ENCODE measurements at regions not wholly inside any gene's neighbourhood (a gene's known extent, or its start where the extent isn't known, plus 50 kb on each side); places are given as distances from the start of the nearest gene placed in this dataset.

- Histone ChIP-seq H3K4me1 (ENCODE audit: control insufficient read depth, low read length) (no peaks in the 10 kb centered on the region), H3K27me3 (ENCODE audit: control insufficient read depth, low read length) (no peaks in the 10 kb centered on the region), H3K9me2 (replicated peaks; ENCODE audit: control insufficient read depth, low read length) (no peaks in the 10 kb centered on the region), H3K9me3 (ENCODE audit: control insufficient read depth, insufficient read depth, low read length) (no peaks in the 10 kb centered on the region), H4K20me1 (ENCODE audit: control insufficient read depth, insufficient read depth, low read depth, low read length) (no peaks in the 10 kb centered on the region), H3K36me3 (ENCODE audit: control insufficient read depth, low read length) (no peaks in the 10 kb centered on the region), H3K4me3 (ENCODE audit: low read length) (no peak overlapping the region), H3K79me2 (ENCODE audit: control insufficient read depth, low read length) (no peaks in the 10 kb centered on the region), H3K4me2 (ENCODE audit: low read length) (no peak overlapping the region), H3K27ac (ENCODE audit: low read depth, low read length) (no peak overlapping the region), H3F3A (ENCODE audit: control insufficient read depth, insufficient read depth) (no peaks in the 10 kb centered on the region)
- TF ChIP-seq CTCF (IDR thresholded peaks at IDR 0.05; ENCODE audit: low read depth, low read length, poor library complexity, severe bottlenecking) (no peak), EZH2phosphoT487 (IDR thresholded peaks at IDR 0.05; ENCODE audit: borderline replicate concordance, low read length) (no peak)
Observed at GRCh38 chr22:47567126-47568090, 805.0 kb downstream of the TBC1D22A start.

GRCh38 chr22:47566491-47566890, 804.0 kb downstream of the TBC1D22A start:
- H3K79me2 ChIP-seq (ENCODE audit: control insufficient read depth, low read length): no peaks in the 10 kb centered on the region
- no peaks in the 10 kb centered on the region for H3K27me3 ChIP-seq (ENCODE audit: control insufficient read depth, low read length)
- H3K4me2 ChIP-seq (ENCODE audit: low read length): no peak overlapping the region
- H3K9me3 ChIP-seq (ENCODE audit: control insufficient read depth, insufficient read depth, low read length): no peaks in the 10 kb centered on the region
- H4K20me1 ChIP-seq (ENCODE audit: control insufficient read depth, insufficient read depth, low read depth, low read length): no peaks in the 10 kb centered on the region
- H3K27ac ChIP-seq (ENCODE audit: low read depth, low read length): no peak overlapping the region
- TF ChIP-seq CTCF (IDR thresholded peaks at IDR 0.05; ENCODE audit: low read depth, low read length, poor library complexity, severe bottlenecking) (no peak), EZH2phosphoT487 (IDR thresholded peaks at IDR 0.05; ENCODE audit: borderline replicate concordance, low read length) (no peak)
- H3K4me1 ChIP-seq (ENCODE audit: control insufficient read depth, low read length): no peaks in the 10 kb centered on the region
- no peaks in the 10 kb centered on the region for H3F3A ChIP-seq (ENCODE audit: control insufficient read depth, insufficient read depth)
- no peak overlapping the region for H3K4me3 ChIP-seq (ENCODE audit: low read length)
- no peaks in the 10 kb centered on the region for H3K9me2 ChIP-seq (replicated peaks; ENCODE audit: control insufficient read depth, low read length)
- H3K36me3 ChIP-seq (ENCODE audit: control insufficient read depth, low read length): no peaks in the 10 kb centered on the region

- Histone ChIP-seq H3K27ac (ENCODE audit: low read depth, low read length) (no peak overlapping the region), H4K20me1 (ENCODE audit: control insufficient read depth, insufficient read depth, low read depth, low read length) (no peaks in the 10 kb centered on the region), H3K4me3 (ENCODE audit: low read length) (no peak overlapping the region), H3K9me3 (ENCODE audit: control insufficient read depth, insufficient read depth, low read length) (no peaks in the 10 kb centered on the region), H3K4me1 (ENCODE audit: control insufficient read depth, low read length) (no peaks in the 10 kb centered on the region), H3K27me3 (ENCODE audit: control insufficient read depth, low read length) (no peaks in the 10 kb centered on the region), H3K79me2 (ENCODE audit: control insufficient read depth, low read length) (no peaks in the 10 kb centered on the region), H3K36me3 (ENCODE audit: control insufficient read depth, low read length) (no peaks in the 10 kb centered on the region), H3F3A (ENCODE audit: control insufficient read depth, insufficient read depth) (no peaks in the 10 kb centered on the region), H3K9me2 (replicated peaks; ENCODE audit: control insufficient read depth, low read length) (no peaks in the 10 kb centered on the region), H3K4me2 (ENCODE audit: low read length) (no peak overlapping the region)
- no peak for TF ChIP-seq EZH2phosphoT487 (IDR thresholded peaks at IDR 0.05; ENCODE audit: borderline replicate concordance, low read length)
- TF ChIP-seq CTCF (IDR thresholded peaks at IDR 0.05; ENCODE audit: low read depth, low read length, poor library complexity, severe bottlenecking): no peak
Observed at GRCh38 chr22:47565607-47566006, 803.2 kb downstream of the TBC1D22A start.
